Adrenal gland (tissue), 5 donors: ENCODE measurements at regions not wholly inside any gene's neighbourhood (a gene's known extent, or its start where the extent isn't known, plus 50 kb on each side); places are given as distances from the start of the nearest gene placed in this dataset.

ENCODE experiments used
- POLR2A ChIP-seq, 2 donors: fragments of 450-650 bp; IDR thresholded peaks; one replicate each; pipeline ENCODE4 v1.6.1; 2017; ENCODE audit warnings: antibody characterized with exemption in 2 of 2, mild to moderate bottlenecking in 2 of 2, moderate library complexity in 1 of 2
- TF ChIP-seq, protein P1 (sequence below), 6 experiments: fragments of 450-650 bp in 4 of 6; fragments of 200-600 bp in 2 of 6; sonication (generic) in 1 of 6; IDR thresholded peaks; 1 replicate in 5 of 6; 2 replicates in 1 of 6; pipeline versions ENCODE4 v1.5.1 to v1.8.0; 2016 to 2021; ENCODE audit warnings: antibody characterized with exemption in 6 of 6, mild to moderate bottlenecking in 2 of 6, moderate library complexity in 1 of 6
- donor health status: DM: no; HTN: no; CAD: no.

DNA sequence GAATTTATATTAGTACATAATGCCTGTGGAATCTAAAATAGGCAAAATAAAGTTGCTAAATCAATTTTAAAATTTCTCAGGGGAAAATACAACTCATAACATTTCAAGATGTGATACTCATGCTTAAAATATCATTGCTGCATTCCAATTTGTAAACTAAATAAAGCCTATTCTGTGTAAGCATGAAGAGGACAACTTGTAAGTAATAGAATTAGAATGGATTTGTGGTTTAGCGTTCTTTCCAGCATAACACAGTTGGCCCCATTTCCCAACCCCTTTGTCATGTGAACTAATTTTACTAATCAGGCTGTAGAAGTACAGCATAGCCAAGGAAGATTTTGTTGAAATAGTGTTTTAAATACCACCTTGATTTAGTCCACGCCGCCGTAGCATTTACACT lies 437.2 kb downstream of the SI start:
- TF ChIP-seq, protein P1, sequence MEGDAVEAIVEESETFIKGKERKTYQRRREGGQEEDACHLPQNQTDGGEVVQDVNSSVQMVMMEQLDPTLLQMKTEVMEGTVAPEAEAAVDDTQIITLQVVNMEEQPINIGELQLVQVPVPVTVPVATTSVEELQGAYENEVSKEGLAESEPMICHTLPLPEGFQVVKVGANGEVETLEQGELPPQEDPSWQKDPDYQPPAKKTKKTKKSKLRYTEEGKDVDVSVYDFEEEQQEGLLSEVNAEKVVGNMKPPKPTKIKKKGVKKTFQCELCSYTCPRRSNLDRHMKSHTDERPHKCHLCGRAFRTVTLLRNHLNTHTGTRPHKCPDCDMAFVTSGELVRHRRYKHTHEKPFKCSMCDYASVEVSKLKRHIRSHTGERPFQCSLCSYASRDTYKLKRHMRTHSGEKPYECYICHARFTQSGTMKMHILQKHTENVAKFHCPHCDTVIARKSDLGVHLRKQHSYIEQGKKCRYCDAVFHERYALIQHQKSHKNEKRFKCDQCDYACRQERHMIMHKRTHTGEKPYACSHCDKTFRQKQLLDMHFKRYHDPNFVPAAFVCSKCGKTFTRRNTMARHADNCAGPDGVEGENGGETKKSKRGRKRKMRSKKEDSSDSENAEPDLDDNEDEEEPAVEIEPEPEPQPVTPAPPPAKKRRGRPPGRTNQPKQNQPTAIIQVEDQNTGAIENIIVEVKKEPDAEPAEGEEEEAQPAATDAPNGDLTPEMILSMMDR (IDR thresholded peaks at IDR 0.05) = no peak
- no peak for TF ChIP-seq POLR2A (IDR thresholded peaks at IDR 0.05)
